ENCODE measurements at regions not wholly inside any gene's neighbourhood (a gene's known extent, or its start where the extent isn't known, plus 50 kb on each side); places are given as distances from the start of the nearest gene placed in this dataset.

- Mint-ChIP-seq H3K9me3 (ENCODE audit: unreplicated experiment) (no peaks in the 10 kb centered on the region), H3K4me1 (ENCODE audit: low read depth, unreplicated experiment) (no peaks in the 10 kb centered on the region), H3K36me3 (ENCODE audit: insufficient read depth, unreplicated experiment) (no peaks in the 10 kb centered on the region), H3K27ac (ENCODE audit: unreplicated experiment) (no peak overlapping the region), H3K27me3 (ENCODE audit: insufficient read depth, unreplicated experiment) (peaks cover 2% of the 10 kb centered on the region), H3K4me3 (ENCODE audit: unreplicated experiment) (no peak overlapping the region)
- no peak for DNase-seq
- Histone ChIP-seq H3K9me3 (no peaks in the 10 kb centered on the region), H3K4me1 (peaks cover 4% of the 10 kb centered on the region; the same call in 1 of the 2 replicates), H3K4me3 (ENCODE audit: low read depth, low read length) (no peak overlapping the region), H3K36me3 (ENCODE audit: control insufficient read depth, insufficient read depth, low read length) (no peaks in the 10 kb centered on the region), H3K27me3 (replicated peaks; ENCODE audit: control insufficient read depth, insufficient read depth, low read length) (no peaks in the 10 kb centered on the region)
- intact Hi-C loops (cut with micrococcal nuclease; ENCODE audit: unreplicated experiment), result no loop called here
- TF ChIP-seq CTCF (IDR thresholded peaks at IDR 0.05; ENCODE audit: insufficient read depth in 1 of 2, low read depth in 1 of 2, low read length in 1 of 2, severe bottlenecking in 1 of 2, unreplicated experiment in 1 of 2), result no peak
- BruUV-seq (replicated peaks), result no TSS peak
- ChIA-PET CTCF (no interaction called here), POLR2A (no interaction called here)
These were observed 156.6 kb upstream of the SEMA3D start for GRCh38 chr7:85343484-85343883.

GRCh38 chr7:85342781-85343180, 155.9 kb upstream of the SEMA3D start:
- no peak for TF ChIP-seq CTCF (IDR thresholded peaks at IDR 0.05; ENCODE audit: insufficient read depth in 1 of 2, low read depth in 1 of 2, low read length in 1 of 2, severe bottlenecking in 1 of 2, unreplicated experiment in 1 of 2)
- no peaks in the 10 kb centered on the region for H3K36me3 Mint-ChIP-seq (ENCODE audit: insufficient read depth, unreplicated experiment)
- Histone ChIP-seq H3K4me3 (ENCODE audit: low read depth, low read length) (no peak overlapping the region), H3K9me3 (no peaks in the 10 kb centered on the region), H3K36me3 (ENCODE audit: control insufficient read depth, insufficient read depth, low read length) (no peaks in the 10 kb centered on the region), H3K4me1 (peaks cover 4% of the 10 kb centered on the region; the same call in 1 of the 2 replicates), H3K27me3 (replicated peaks; ENCODE audit: control insufficient read depth, insufficient read depth, low read length) (no peaks in the 10 kb centered on the region)
- POLR2A ChIA-PET, result no interaction called here
- no peak for DNase-seq
- H3K27ac Mint-ChIP-seq (ENCODE audit: unreplicated experiment), result no peak overlapping the region
- peaks cover 2% of the 10 kb centered on the region for H3K27me3 Mint-ChIP-seq (ENCODE audit: insufficient read depth, unreplicated experiment)
- intact Hi-C loops (cut with micrococcal nuclease; ENCODE audit: unreplicated experiment), result no loop called here
- CTCF ChIA-PET, result no interaction called here
- BruUV-seq (replicated peaks), result no TSS peak
- no peaks in the 10 kb centered on the region for H3K4me1 Mint-ChIP-seq (ENCODE audit: low read depth, unreplicated experiment)
- H3K4me3 Mint-ChIP-seq (ENCODE audit: unreplicated experiment), result no peak overlapping the region
- H3K9me3 Mint-ChIP-seq (ENCODE audit: unreplicated experiment), result no peaks in the 10 kb centered on the region

- no peaks in the 10 kb centered on the region for H3K27me3 ChIP-seq (replicated peaks; ENCODE audit: control insufficient read depth, insufficient read depth, low read length)
- no peak for DNase-seq
- Mint-ChIP-seq H3K9me3 (ENCODE audit: unreplicated experiment) (no peaks in the 10 kb centered on the region), H3K36me3 (ENCODE audit: insufficient read depth, unreplicated experiment) (no peaks in the 10 kb centered on the region), H3K27me3 (ENCODE audit: insufficient read depth, unreplicated experiment) (peaks cover 2% of the 10 kb centered on the region), H3K27ac (ENCODE audit: unreplicated experiment) (no peak overlapping the region), H3K4me3 (ENCODE audit: unreplicated experiment) (no peak overlapping the region), H3K4me1 (ENCODE audit: low read depth, unreplicated experiment) (no peaks in the 10 kb centered on the region)
- no peak for TF ChIP-seq CTCF (IDR thresholded peaks at IDR 0.05; ENCODE audit: insufficient read depth in 1 of 2, low read depth in 1 of 2, low read length in 1 of 2, severe bottlenecking in 1 of 2, unreplicated experiment in 1 of 2)
- no peak overlapping the region for H3K4me3 ChIP-seq (ENCODE audit: low read depth, low read length)
- ChIA-PET POLR2A (no interaction called here), CTCF (no interaction called here)
- H3K9me3 ChIP-seq, result no peaks in the 10 kb centered on the region
- intact Hi-C loops (cut with micrococcal nuclease; ENCODE audit: unreplicated experiment), result no loop called here
- no peaks in the 10 kb centered on the region for H3K36me3 ChIP-seq (ENCODE audit: control insufficient read depth, insufficient read depth, low read length)
- BruUV-seq (replicated peaks), result no TSS peak
- peaks cover 4% of the 10 kb centered on the region; the same call in 1 of the 2 replicates for H3K4me1 ChIP-seq
These were observed 155.1 kb upstream of the SEMA3D start for GRCh38 chr7:85341973-85342372.

Data from Caco-2 (cell line).